ENCODE measurements at regions not wholly inside any gene's neighbourhood (a gene's known extent, or its start where the extent isn't known, plus 50 kb on each side); places are given as distances from the start of the nearest gene placed in this dataset.
"Not testable (repeated sequence)": the region's sequence is repeated elsewhere in the genome, so short reads cannot be mapped to it uniquely, and the experiment has no call there.

- H3K79me1 ChIP-seq (ENCODE audit: low read depth, low read length); H3K14ac ChIP-seq (ENCODE audit: insufficient read length); H2AK5ac ChIP-seq (ENCODE audit: low read depth, low read length); H2BK20ac ChIP-seq (ENCODE audit: low read length); CTCF ChIA-PET (ENCODE audit: partially characterized antibody); H2BK120ac ChIP-seq (replicated peaks; ENCODE audit: low read depth, low read length); H3K36me3 ChIP-seq (ENCODE audit: control insufficient read depth in 2 of 4, insufficient read depth in 4 of 4, low read length in 3 of 4); H3K23me2 ChIP-seq (ENCODE audit: low read depth, low read length); H2BK12ac ChIP-seq (ENCODE audit: low read depth, low read length); H4K20me1 ChIP-seq (replicated peaks in 1 of 2; ENCODE audit: control insufficient read depth in 1 of 2, insufficient read depth in 2 of 2, low read length in 2 of 2); H3K27me3 ChIP-seq (replicated peaks in 1 of 4; ENCODE audit: control insufficient read depth in 3 of 4, extremely low read depth in 1 of 4, insufficient read depth in 3 of 4, low read length in 3 of 4); H3K79me2 ChIP-seq (ENCODE audit: control insufficient read depth in 1 of 2, insufficient read depth in 2 of 2, low read length in 2 of 2); H3K4me1 ChIP-seq (replicated peaks in 1 of 4; ENCODE audit: control insufficient read depth in 3 of 4, insufficient read depth in 4 of 4, low read length in 3 of 4); H3K23ac ChIP-seq (ENCODE audit: insufficient read length); H3K27ac ChIP-seq (ENCODE audit: low read depth, low read length); H3K4me2 ChIP-seq (ENCODE audit: insufficient read depth in 1 of 2, low read depth in 2 of 2, low read length in 2 of 2); DNase-seq (ENCODE audit: low read depth in 1 of 2, low spot score in 2 of 2); H4K5ac ChIP-seq (ENCODE audit: insufficient read length, low read depth, low read length); POLR2A ChIA-PET (ENCODE audit: partially characterized antibody); H4K8ac ChIP-seq (ENCODE audit: extremely low read depth, insufficient read depth, low read length); H2BK15ac ChIP-seq (ENCODE audit: low read length); H3K18ac ChIP-seq (ENCODE audit: extremely low read depth, low read length); H3K56ac ChIP-seq (replicated peaks; ENCODE audit: insufficient read length, low read depth, low read length); H3K9ac ChIP-seq (replicated peaks in 1 of 4; ENCODE audit: extremely low read depth in 1 of 4, low read depth in 3 of 4, low read length in 3 of 4); H4K91ac ChIP-seq (replicated peaks; ENCODE audit: insufficient read length, low read length); H3K4me3 ChIP-seq (ENCODE audit: extremely low read depth in 1 of 4, insufficient read depth in 2 of 4, low read depth in 3 of 4, low read length in 4 of 4); H3K4ac ChIP-seq (replicated peaks; ENCODE audit: insufficient read length, low read depth, low read length); H2AFZ ChIP-seq (ENCODE audit: low read length); FAIRE-seq; H2BK5ac ChIP-seq (ENCODE audit: low read depth, low read length): not testable (repeated sequence)
- H3K9me3 ChIP-seq (ENCODE audit: insufficient read depth in 2 of 2, low read depth in 1 of 2, low read length in 1 of 2): peaks cover 0 to 67% of the 10 kb centered on the region in 2 experiments; a peak in 3 of 4 replicates
- WGBS, 2 experiments (ENCODE audit: extremely low coverage in 1 of 2, insufficient coverage in 1 of 2, insufficient read length in 1 of 2, insufficient replicate concordance in 2 of 2, low coverage in 1 of 2, low lambda C conversion rate in 2 of 2, missing lambda C conversion rate in 1 of 2): 85% methylated on average over 11 of the region's 11 CpGs; no CpG with 5 or more reads in 1 of the 2 experiments
Measured at GRCh38 chr15:20302141-20303069, 239.2 kb downstream of the GOLGA6L6 start.
